Stomach (tissue), 8 donors: ENCODE measurements at regions not wholly inside any gene's neighbourhood (a gene's known extent, or its start where the extent isn't known, plus 50 kb on each side); places are given as distances from the start of the nearest gene placed in this dataset.

Experiments
- DNase-seq, 2 donors: peaks; one replicate each; pipeline versions ENCODE4 v3.0.0 to v3.0.0-alpha.2; 2013 to 2019
- H3K27ac ChIP-seq, 5 donors: fragments of 200-600 bp in 4 of 5; sonication (generic) in 4 of 5; one replicate each; pipeline ENCODE4 v1.5.1; 2013 to 2019; ENCODE audit warnings: mild to moderate bottlenecking in 1 of 5, moderate library complexity in 1 of 5
- H3K27me3 ChIP-seq, 3 donors: fragments of 200-600 bp; sonication (generic); one replicate each; pipeline ENCODE4 v1.5.1; 2017 to 2019; ENCODE audit warnings: mixed run types in 1 of 3
- H3K36me3 ChIP-seq, 4 donors: fragments of 200-600 bp; sonication (generic); 1 replicate in 3 of 4; 2 replicates in 1 of 4; pipeline ENCODE4 v1.5.1; 2016 to 2019
- H3K4me1 ChIP-seq, 4 donors: fragments of 200-600 bp; sonication (generic); one replicate each; pipeline ENCODE4 v1.5.1; 2016 to 2019
- H3K4me3 ChIP-seq, 4 donors: fragments of 200-600 bp; sonication (generic) in 3 of 4; one replicate each; pipeline ENCODE4 v1.5.1; 2016 to 2019; ENCODE audit warnings: mild to moderate bottlenecking in 1 of 4
- H3K9me3 ChIP-seq, 4 donors: fragments of 200-600 bp; sonication (generic); one replicate each; pipeline ENCODE4 v1.5.1; 2016 to 2019
- CTCF ChIP-seq, 7 experiments: fragments of 450-650 bp in 4 of 7; fragments of 200-600 bp in 3 of 7; sonication (generic) in 3 of 7; IDR thresholded peaks; one replicate each; pipeline ENCODE4 v1.5.1; 2016 to 2019; ENCODE audit warnings: antibody characterized with exemption in 7 of 7, control low read depth in 2 of 7, mild to moderate bottlenecking in 1 of 7
- EP300 ChIP-seq: sonication (generic); formaldehyde crosslinking; IDR thresholded peaks from one replicate; pipeline ENCODE4 v1.6.1; 2017; ENCODE audit warnings: antibody characterized with exemption
- POLR2A ChIP-seq, 4 donors: fragments of 450-650 bp; IDR thresholded peaks; one replicate each; pipeline ENCODE4 v1.6.1; 2016; ENCODE audit warnings: antibody characterized with exemption in 4 of 4, control low read depth in 2 of 4, mild to moderate bottlenecking in 1 of 4, moderate library complexity in 1 of 4
- POLR2AphosphoS5 ChIP-seq, 3 donors: sonication (generic); formaldehyde crosslinking; IDR thresholded peaks; one replicate each; pipeline ENCODE4 v1.6.1; 2016; ENCODE audit warnings: antibody characterized with exemption in 3 of 3
- WGBS, 5 donors: extraction: QIAGEN DNeasy Blood & Tissue Kit in 3 of 5; methylation state at CpG; one replicate each; pipeline versions ENCODE4 v1.1.5 to v1.1.7; 2013 to 2018; 5-methylcytosine and 5-hydroxymethylcytosine counted together
- intact Hi-C: fragments of 100-400 bp; cut with DNase I; formaldehyde crosslinking; loops from one replicate; pipeline ENCODE4 v1.15.1; 2023; ENCODE audit warnings: low total_unique reads
- donor health status: healthy with polysubstance abuse.
- donor health status: Bipolar disorder and iron deficiency.
- donor health status: healthy.

- Histone ChIP-seq H3K4me1 (no peaks in the 10 kb centered on the region), H3K27me3 (no peaks in the 10 kb centered on the region), H3K9me3 (no peaks in the 10 kb centered on the region), H3K4me3 (no peak overlapping the region), H3K27ac (no peak overlapping the region), H3K36me3 (no peaks in the 10 kb centered on the region)
- WGBS, 5 donors: 77 to 84% (median 78%) methylated on average over 6 of the region's 6 CpGs
- no peak for DNase-seq
- TF ChIP-seq POLR2AphosphoS5 (IDR thresholded peaks at IDR 0.05) (no peak), EP300 (no peak), CTCF (IDR thresholded peaks at IDR 0.05) (no peak), POLR2A (IDR thresholded peaks at IDR 0.05) (no peak)
- intact Hi-C loops: no loop called here
Observed at GRCh38 chr4:121519236-121519838, 138.5 kb upstream of the QRFPR start.

- Histone ChIP-seq H3K27ac (no peak overlapping the region), H3K36me3 (no peaks in the 10 kb centered on the region), H3K27me3 (no peaks in the 10 kb centered on the region), H3K4me3 (no peak overlapping the region), H3K9me3 (no peaks in the 10 kb centered on the region), H3K4me1 (no peaks in the 10 kb centered on the region)
- intact Hi-C loops: no loop called here
- no peak for DNase-seq
- TF ChIP-seq POLR2A (IDR thresholded peaks at IDR 0.05) (no peak), EP300 (no peak), CTCF (IDR thresholded peaks at IDR 0.05) (no peak)
- 50 to 76% (median 68%) methylated on average over 2 of the region's 2 CpGs for WGBS, 5 donors
Observed at GRCh38 chr4:121517241-121517640, 136.4 kb upstream of the QRFPR start.

- intact Hi-C loops: no loop called here
- WGBS, 5 donors: 60 to 67% (median 62%) methylated on average over 10 of the region's 10 CpGs
- DNase-seq: no peak
- Histone ChIP-seq H3K27me3 (no peaks in the 10 kb centered on the region), H3K27ac (no peak overlapping the region), H3K4me3 (no peak overlapping the region), H3K36me3 (no peaks in the 10 kb centered on the region), H3K9me3 (no peaks in the 10 kb centered on the region), H3K4me1 (no peaks in the 10 kb centered on the region)
- TF ChIP-seq CTCF (IDR thresholded peaks at IDR 0.05) (no peak), EP300 (no peak), POLR2A (IDR thresholded peaks at IDR 0.05) (no peak), POLR2AphosphoS5 (IDR thresholded peaks at IDR 0.05) (no peak)
Observed at GRCh38 chr4:121514443-121514842, 133.6 kb upstream of the QRFPR start.

- WGBS, 5 donors: 50 to 81% (median 74%) methylated on average over 2 of the region's 2 CpGs
- no peak for DNase-seq
- intact Hi-C loops: no loop called here
- H3K4me1 ChIP-seq: no peaks in the 10 kb centered on the region
- H3K9me3 ChIP-seq: no peaks in the 10 kb centered on the region
- TF ChIP-seq EP300: no peak
- TF ChIP-seq POLR2A (IDR thresholded peaks at IDR 0.05): no peak
- no peak for TF ChIP-seq POLR2AphosphoS5 (IDR thresholded peaks at IDR 0.05)
- no peak for TF ChIP-seq CTCF (IDR thresholded peaks at IDR 0.05)
- H3K27ac ChIP-seq: no peak overlapping the region
- H3K36me3 ChIP-seq: no peaks in the 10 kb centered on the region
- H3K4me3 ChIP-seq: no peak overlapping the region
- H3K27me3 ChIP-seq: no peaks in the 10 kb centered on the region
Observed at GRCh38 chr4:121510341-121510874, 129.6 kb upstream of the QRFPR start.
